C4-2B (cell line): ENCODE measurements at regions not wholly inside any gene's neighbourhood (a gene's known extent, or its start where the extent isn't known, plus 50 kb on each side); places are given as distances from the start of the nearest gene placed in this dataset.

Experiments
- H3K27ac ChIP-seq: fragments of 450-650 bp; 2 replicates; pipeline ENCODE4 v1.5.1; 2017
- CTCF ChIP-seq: fragments of 450-650 bp; conservative IDR thresholded peaks from 2 replicates; pipeline ENCODE4 v1.5.1; 2017; ENCODE audit warnings: mild to moderate bottlenecking
- ZFX ChIP-seq: fragments of 450-650 bp; IDR thresholded peaks from 2 replicates; pipeline ENCODE4 v1.6.1; 2017

GRCh38 chr1:193841857-193842256, 655.4 kb upstream of the B3GALT2 start:
- TF ChIP-seq ZFX (no peak), CTCF (no peak)

GRCh38 chr1:193831465-193831864, 645.1 kb upstream of the B3GALT2 start:
- H3K27ac ChIP-seq, result no peak overlapping the region
- TF ChIP-seq CTCF, result no peak
- no peak for TF ChIP-seq ZFX

More at GRCh38 chr1:193841857-193842256, 655.4 kb upstream of the B3GALT2 start:
- no peak overlapping the region for H3K27ac ChIP-seq

GRCh38 chr1:193827516-193827915, 641.1 kb upstream of the B3GALT2 start:
- H3K27ac ChIP-seq, result no peak overlapping the region
- no peak for TF ChIP-seq ZFX
- TF ChIP-seq CTCF, result no peak

GRCh38 chr1:193819376-193819775, 633.0 kb upstream of the B3GALT2 start:
- TF ChIP-seq ZFX (no peak), CTCF (no peak)
- no peak overlapping the region for H3K27ac ChIP-seq

- TF ChIP-seq ZFX (no peak), CTCF (no peak)
These were observed 620.8 kb upstream of the B3GALT2 start for GRCh38 chr1:193807208-193807607.

GRCh38 chr1:193806079-193807048, 620.0 kb upstream of the B3GALT2 start:
- TF ChIP-seq ZFX (no peak), CTCF (no peak)

More at GRCh38 chr1:193807208-193807607, 620.8 kb upstream of the B3GALT2 start:
- no peak overlapping the region for H3K27ac ChIP-seq

GRCh38 chr1:193799948-193800690, 613.7 kb upstream of the B3GALT2 start:
- TF ChIP-seq CTCF, result no peak
- TF ChIP-seq ZFX, result no peak
- H3K27ac ChIP-seq, result no peak overlapping the region

More at GRCh38 chr1:193806079-193807048, 620.0 kb upstream of the B3GALT2 start:
- H3K27ac ChIP-seq, result no peak overlapping the region
